LNCAP (cell line): ENCODE measurements at regions not wholly inside any gene's neighbourhood (a gene's known extent, or its start where the extent isn't known, plus 50 kb on each side); places are given as distances from the start of the nearest gene placed in this dataset.

Experiments used
- TF ChIP-seq, protein P1 (sequence below): fragments of 450-650 bp; IDR thresholded peaks from 2 replicates; pipeline ENCODE4 v1.5.1; 2017; ENCODE audit warnings: mild to moderate bottlenecking

DNA sequence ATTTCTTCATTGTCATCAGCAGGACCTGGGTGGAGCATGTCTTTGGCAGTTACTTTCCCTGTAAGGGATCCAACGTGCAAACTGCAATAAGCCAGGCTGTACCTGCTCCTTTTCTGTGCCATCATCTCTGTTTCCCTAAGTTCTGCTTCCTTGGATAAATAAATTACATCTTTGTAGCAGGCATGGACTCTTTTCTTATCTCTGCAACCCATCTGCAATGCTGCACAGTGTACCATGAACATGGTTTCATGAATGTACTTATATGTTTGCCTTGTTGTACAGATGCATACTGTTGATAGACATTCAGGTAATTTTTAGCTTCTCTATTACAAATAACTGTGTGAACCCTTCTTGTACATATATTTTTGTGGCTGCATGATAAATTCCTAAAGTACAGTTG lies 616.7 kb upstream of the PIK3C3 start:
- TF ChIP-seq, protein P1, sequence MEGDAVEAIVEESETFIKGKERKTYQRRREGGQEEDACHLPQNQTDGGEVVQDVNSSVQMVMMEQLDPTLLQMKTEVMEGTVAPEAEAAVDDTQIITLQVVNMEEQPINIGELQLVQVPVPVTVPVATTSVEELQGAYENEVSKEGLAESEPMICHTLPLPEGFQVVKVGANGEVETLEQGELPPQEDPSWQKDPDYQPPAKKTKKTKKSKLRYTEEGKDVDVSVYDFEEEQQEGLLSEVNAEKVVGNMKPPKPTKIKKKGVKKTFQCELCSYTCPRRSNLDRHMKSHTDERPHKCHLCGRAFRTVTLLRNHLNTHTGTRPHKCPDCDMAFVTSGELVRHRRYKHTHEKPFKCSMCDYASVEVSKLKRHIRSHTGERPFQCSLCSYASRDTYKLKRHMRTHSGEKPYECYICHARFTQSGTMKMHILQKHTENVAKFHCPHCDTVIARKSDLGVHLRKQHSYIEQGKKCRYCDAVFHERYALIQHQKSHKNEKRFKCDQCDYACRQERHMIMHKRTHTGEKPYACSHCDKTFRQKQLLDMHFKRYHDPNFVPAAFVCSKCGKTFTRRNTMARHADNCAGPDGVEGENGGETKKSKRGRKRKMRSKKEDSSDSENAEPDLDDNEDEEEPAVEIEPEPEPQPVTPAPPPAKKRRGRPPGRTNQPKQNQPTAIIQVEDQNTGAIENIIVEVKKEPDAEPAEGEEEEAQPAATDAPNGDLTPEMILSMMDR = no peak

DNA sequence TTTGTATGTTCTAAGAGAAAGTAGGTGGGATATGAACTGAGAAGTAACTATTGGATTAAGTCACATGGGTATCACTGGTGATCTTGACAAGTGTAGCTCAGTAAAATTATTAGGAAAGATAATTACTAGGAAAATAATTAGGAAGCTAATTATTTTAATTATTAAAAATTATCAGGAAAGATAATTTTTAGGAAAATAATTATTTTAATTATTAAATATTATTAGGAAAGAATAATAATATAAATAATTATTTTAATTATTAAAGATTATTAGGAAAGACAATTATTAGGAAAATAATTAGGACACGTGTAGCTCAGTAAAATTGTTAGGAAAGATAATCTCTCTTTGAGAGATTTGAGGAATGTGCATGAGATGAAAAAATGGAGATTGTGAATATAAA lies 623.4 kb upstream of the PIK3C3 start:
- TF ChIP-seq, protein P1 = no peak

- TF ChIP-seq, protein P1 = no peak
Measured at GRCh38 chr18:41326311-41326710, 628.7 kb upstream of the PIK3C3 start.

DNA sequence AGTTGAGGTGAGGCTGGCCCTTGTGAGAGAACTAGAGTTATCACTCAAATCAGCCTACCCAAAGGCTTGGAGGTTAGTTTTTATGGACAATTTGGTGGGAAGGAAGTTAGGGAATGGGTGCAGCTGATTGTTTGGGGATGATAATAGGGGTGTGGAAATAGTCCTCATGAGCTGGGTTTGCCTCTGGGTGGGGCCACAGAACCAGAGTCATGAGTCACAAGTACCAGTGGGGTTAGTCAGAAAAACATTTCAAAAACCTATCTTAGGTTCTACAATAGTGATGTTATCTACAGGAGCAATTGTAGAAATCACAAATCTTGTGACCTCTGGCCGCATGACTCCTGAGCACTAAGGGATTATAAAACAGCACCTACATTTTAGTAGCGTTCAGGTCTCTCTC lies 630.1 kb upstream of the PIK3C3 start:
- TF ChIP-seq, protein P1 = no peak

DNA sequence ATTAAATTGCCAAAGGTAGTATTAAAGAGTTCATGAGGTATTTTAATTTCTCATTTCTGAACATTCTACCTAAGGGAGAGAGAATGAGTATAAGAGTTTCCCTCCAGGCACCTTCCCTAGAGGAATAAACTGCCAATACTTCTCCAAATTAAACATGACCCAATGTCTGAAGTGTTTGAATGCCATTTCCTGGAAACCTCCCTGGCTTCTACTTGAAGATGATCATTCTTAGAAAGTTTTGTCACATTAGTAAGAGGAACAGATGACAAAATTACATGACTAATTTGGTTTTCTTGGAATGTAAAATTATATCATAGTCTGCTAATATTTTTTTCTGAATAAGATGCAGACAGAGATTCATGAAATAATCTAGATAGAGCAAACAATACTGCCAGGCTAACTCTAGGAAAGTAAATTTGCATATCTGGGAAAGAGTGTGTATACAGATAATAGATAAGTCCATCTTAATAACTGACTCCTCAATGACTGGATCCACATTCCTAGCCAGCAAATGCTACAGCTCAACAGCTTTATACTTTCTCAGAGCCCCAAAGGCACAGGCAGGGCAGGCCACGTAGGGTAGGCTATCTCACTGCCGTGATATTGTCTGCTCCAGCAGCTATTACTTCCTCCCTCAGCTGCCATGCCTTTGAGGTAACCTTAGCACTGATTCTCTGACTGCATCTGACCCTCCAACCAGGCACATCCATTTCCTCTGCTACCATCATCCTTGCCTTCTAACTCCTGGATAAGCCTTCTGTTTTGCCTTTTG lies 630.8 kb upstream of the PIK3C3 start:
- TF ChIP-seq, protein P1 = no peak

- TF ChIP-seq, protein P1 = no peak
Measured at GRCh38 chr18:41323044-41323443, 632.0 kb upstream of the PIK3C3 start.

- TF ChIP-seq, protein P1 = no peak
Measured at GRCh38 chr18:41320100-41320499, 634.9 kb upstream of the PIK3C3 start.

DNA sequence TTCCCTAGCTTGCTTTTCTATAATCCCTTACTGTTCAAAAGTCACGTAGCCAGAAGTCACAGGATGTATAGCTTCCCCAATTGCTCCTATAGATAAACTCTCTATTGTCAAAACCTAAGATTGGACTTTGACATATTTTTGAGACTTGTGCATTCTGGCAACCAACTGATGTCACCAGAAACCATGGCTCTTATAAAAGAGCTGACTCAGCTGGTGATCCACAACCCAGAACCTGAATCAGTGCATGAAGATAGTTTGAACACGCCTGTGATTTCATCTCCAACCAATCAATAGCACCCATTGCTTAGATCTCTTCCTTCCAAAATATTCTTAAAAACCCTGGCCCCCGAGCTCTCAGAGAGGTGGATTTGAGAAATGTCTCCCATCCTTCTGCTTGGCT lies 639.9 kb upstream of the PIK3C3 start:
- TF ChIP-seq, protein P1 = no peak
